HG03196 (cell line): ENCODE measurements at regions not wholly inside any gene's neighbourhood (a gene's known extent, or its start where the extent isn't known, plus 50 kb on each side); places are given as distances from the start of the nearest gene placed in this dataset.
A peak's percentile ranks its signal among the peaks of the same experiment; 100 is the strongest.
"Not testable (repeated sequence)": the region's sequence is repeated elsewhere in the genome, so short reads cannot be mapped to it uniquely, and the experiment has no call there.

ENCODE experiments used
- ATAC-seq: cut with Tn5 transposase; IDR thresholded peaks from one replicate; pipeline ENCODE4 v1.9.1; 2021; ENCODE audit not compliant: unreplicated experiment

- no peak for ATAC-seq
Measured at GRCh38 chrX:138014577-138014976, 448.6 kb downstream of the ZIC3 start.

GRCh38 chrX:138018145-138018799, 452.3 kb downstream of the ZIC3 start:
- no peak for ATAC-seq

DNA sequence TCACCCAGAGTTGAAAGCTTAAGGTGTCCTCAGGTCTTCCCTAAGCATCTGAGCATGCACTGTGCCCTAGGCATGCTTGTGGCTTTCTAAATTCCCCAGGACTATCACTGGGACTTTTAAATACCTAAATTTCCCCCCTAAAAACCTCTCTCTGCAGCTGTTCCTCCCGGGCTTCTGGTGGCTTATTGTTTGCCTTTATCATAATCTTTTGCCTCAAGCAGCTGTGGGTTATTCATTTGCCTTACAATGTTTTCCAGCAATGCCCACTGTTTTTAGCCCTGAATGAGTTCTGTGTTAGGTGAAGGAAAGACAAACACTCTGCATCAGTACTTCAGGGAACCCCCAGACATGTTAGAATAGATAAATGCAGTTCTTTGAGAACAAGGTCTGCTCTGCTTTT, 455.0 kb downstream of the ZIC3 start:
- no peak for ATAC-seq

DNA sequence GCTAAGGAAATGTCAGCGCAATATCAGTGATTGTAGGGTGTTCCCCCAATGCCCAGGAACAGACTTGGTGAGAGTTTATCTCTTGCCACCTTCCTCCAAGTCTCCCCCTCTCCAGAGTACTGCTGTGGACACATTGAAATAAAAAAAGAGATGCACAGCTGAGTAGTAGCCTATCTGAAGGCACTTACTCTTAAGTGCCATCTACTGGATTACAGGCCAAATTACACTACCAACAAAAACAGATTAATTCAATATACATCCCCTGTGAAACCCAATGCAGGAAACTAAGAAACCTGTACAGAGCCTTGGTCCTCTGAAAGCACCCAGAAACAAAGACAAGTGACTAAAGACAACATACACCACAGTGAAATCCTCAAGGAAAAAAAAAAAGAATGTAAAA, 460.3 kb downstream of the ZIC3 start:
- ATAC-seq = no peak

DNA sequence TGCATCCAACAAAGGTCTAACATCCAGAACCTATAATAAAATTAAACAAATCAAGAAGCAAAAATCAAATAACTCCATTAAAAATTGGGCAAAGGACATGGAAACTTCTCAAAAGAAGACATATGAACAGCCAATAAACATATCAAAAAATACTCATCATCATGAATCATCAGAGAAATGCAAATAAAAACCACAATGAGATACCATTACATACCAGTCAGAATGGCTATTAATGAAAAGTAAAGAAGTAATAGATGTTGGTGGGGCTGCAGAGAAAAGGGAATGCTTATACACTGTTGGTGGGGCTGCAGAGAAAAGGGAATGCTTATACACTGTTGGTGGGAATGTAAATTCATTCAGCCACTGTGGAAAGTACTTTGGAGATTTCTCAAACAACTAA, 465.8 kb downstream of the ZIC3 start:
- no peak for ATAC-seq

DNA sequence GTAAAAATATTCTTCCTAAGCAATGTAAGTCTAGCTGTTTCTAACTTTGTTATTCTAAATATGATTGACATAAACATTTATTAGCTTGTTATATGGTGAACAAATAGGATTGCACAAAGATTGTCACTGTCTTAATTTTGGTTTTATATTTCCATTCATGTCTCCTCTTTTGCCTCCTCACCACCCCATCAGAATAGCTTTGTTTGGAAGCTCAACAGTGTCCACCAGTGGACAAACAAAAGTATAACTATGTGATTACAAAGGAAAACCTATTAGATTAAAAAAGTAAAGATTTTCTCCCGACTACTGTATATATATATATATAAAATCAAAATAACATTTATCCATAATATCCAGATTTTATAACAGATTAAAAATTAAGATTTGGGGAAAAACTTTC, 468.2 kb downstream of the ZIC3 start:
- ATAC-seq = no peak

- no peak for ATAC-seq
Measured at GRCh38 chrX:138037548-138037947, 471.6 kb downstream of the ZIC3 start.

DNA sequence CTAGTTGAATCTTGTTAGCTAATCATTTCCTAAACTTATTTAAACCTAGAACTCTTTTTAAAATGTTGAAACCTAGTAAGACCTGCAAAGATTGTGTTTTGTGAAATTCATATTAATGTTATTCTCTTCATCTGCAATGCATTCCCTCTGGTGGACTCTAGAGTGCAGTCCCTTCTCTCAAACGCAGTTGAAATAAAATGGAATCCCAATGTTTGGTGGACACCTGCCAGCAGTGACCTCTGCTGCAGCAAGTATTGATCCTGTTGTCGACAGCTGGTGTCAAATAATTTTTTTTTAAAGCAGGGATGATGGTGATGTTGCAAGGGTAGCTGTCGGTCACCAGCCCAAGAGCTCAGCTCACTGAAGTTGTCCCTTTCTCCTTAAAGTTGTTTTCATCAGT, 492.0 kb downstream of the ZIC3 start:
- ATAC-seq = no peak

DNA sequence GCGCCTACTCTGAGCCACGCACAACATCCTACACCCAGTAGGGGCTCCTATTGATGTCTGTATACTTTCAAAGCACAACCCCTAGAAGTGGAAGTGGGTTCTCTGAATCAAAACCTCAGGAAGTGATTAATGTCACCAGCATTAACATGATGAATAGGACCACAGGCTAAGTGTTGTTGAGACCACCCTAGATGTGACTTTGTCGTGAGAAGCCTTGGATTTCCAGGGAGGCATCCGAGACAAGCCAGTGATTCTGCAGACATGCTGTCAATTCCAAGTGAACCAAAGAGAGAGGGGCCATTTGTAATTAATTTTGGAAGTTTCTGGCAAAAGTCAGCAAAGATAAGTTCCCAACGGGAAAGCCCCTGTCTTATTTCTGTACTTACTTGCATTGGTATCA, 493.0 kb downstream of the ZIC3 start:
- no peak for ATAC-seq

DNA sequence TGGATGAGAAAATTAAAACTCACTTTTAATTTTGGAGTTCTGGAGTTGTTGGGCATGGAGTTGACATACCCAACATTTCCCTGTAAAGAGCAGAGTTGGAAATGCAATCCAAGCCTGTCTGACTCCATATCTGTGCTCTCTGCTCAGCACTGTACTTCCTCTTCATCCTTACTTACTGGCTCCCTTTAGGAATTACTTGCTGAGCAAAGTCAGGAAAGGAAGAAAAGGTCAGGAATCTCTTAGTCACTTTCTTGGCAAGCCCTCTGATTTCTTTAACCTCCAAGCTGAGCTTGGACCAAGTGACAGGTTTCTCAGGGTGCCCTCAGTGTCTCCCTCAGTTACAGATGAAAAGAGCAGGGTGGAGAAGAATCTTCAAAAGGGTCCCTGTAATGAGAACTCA, 501.5 kb downstream of the ZIC3 start:
- ATAC-seq = no peak

GRCh38 chrX:138073626-138074025, 507.7 kb downstream of the ZIC3 start:
- no peak for ATAC-seq

- no peak for ATAC-seq
Measured at GRCh38 chrX:138082251-138082650, 516.3 kb downstream of the ZIC3 start.

DNA sequence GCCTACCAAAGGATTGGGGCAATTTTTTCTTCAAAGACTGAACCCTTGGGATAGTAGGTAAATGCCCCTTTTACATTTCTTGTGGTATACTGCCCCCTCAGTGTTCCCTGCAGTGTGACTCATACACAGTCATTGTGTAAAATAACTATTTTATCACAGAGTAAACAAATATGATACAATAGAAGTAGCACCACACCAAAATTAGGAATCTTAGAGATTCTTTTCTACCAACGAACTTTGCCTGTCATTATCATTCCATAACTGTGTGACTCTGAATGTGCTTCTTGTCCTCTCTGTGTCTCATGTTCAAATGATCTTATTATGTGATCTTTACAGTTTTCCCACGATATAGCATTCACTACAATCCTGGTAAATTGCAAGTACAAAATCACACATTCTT, 517.0 kb downstream of the ZIC3 start:
- no peak for ATAC-seq

DNA sequence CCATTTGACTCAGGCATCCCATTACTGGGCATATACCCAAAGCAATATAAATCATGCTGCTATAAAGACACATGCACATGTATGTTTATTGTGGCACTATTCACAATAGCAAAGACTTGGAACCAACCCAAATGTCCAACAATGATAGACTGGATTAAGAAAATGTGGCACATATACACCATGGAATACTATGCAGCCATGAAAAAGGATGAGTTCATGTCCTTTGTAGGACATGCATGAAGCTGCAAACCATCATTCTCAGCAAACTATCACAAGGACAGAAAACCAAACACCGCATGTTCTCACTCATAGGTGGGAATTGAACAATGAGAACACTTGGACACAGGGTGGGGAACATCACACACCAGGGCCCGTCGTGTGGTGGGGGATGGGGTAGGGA, 545.0 kb downstream of the ZIC3 start:
- not testable (repeated sequence) for ATAC-seq

- no peak for ATAC-seq
Measured at GRCh38 chrX:138127314-138127713, 561.4 kb downstream of the ZIC3 start.

DNA sequence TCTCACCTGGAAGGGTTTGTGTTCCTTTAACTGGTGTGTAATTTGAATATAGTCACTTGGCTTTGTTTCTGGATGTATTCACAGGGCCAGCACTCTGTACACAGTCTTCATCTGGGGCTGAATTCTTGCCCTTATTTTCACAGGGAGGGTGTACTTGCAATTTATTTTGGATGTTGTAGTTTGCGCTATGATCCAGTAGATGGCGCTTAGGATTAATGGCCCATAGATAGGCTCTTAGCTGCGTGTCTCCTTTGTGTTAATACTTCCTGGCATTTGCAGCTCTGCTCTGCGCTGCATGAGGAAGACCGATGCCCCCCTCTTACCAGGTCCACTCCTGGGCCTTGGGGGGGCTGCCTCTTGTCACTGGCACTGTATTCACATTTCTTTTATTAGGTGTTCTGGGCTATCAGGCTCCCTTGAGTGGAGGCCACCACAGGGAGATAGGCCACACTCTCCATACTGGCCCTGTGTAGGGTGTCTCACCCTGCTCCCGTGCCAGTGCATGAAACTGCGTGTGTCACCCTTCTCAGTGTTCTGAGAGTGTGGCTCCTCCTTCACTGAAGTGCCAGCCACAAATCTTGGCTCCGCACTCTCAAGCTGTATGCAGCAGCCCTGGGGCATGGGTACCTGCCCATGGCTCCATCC, 562.2 kb downstream of the ZIC3 start:
- ATAC-seq = peak; percentile 71

DNA sequence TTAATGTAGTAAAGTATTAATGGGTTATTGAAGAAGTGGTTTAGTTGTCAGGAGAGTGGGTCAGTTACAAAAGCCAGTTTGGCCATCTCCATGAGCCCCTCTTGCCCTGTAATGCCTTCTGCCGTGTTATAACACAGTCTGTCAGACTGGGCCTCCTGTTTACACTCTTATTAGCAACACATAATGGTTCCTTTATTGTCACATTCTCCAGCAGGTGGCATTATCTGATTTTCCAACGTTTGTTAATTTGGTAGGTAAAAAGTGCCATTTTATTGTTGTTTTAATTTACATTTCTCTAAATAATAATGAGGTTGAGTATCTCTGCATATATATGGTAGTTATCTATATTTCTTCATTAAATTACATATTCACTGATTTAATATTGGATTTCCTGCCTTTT, 560.8 kb downstream of the FGF13 start:
- no peak for ATAC-seq

- no peak for ATAC-seq
Measured at GRCh38 chrX:138157850-138158249, 553.7 kb downstream of the FGF13 start.

DNA sequence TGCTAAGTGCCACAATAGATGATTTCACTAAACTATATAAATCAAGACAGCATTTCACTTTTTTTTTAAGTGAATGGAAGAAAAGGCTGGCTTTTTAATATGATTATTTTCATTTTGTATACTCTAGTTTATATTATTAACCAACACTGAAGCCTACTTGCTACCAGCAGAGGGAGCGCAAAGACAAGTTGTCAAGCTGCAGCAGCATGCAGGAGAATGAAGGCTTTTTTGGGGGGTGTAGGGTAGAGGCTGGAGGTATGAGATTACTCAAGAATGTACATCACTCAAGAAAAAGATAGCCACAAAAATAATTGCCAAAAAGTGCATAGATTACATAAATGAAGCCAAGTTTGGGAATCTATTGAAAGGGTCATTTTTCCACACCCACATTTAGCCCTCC, 519.5 kb downstream of the FGF13 start:
- ATAC-seq = no peak

DNA sequence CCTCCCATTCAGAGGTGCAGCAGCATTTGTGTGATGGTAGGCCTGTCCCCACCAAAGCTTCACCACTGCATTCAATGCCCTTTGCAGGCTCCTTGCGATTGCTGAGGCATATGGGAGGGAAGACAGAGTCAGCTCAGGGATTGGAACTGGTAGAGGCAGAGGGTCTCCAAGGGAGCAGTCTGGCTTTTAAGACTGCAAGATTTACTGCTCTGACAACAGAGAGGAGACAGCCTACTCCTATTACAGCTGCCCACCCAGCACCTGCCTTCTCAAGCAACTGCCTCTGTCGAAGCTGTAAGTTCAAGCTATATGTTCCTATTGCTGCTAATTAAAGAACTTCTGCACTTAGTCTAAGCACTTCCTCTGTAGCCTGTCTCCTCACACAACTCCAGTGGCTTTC, 481.8 kb downstream of the FGF13 start:
- no peak for ATAC-seq

DNA sequence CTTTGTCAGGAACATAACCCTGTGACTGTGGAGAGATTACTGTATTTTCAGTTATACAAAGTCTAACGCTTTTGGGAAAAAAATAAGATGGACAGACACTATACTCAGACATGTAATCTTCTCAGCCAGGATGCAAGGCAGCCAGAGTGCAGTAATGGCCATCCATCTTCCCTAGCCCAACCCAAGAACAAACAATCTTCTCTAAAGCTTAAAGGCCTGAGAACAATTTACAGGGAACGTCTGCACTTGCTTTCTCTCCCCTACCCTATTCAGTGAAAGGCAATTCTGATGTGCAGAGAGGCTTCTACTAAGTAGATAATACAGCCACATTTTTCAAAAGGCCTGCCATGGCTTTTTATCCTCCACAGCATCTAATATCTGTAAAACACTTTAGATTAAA, 471.3 kb downstream of the FGF13 start:
- ATAC-seq = no peak

DNA sequence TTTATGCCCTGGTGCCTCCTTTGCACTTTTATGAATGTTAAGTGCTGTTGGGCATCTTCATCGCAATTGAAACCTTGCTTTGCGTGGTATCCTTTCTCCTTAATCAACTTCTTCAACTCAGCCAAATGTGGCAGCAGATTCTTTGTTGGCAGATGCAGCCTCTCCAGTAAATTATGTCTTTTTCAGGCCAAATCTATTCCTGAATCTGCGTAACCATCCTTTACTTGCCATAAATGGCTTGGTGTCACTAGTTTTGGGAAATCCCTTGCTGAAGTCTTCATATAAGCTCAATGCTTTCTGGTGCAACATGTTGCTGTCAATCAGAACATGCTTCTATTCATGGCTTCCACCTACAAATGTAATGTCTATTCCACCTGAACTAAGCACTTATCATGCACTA, 457.5 kb downstream of the FGF13 start:
- no peak for ATAC-seq

DNA sequence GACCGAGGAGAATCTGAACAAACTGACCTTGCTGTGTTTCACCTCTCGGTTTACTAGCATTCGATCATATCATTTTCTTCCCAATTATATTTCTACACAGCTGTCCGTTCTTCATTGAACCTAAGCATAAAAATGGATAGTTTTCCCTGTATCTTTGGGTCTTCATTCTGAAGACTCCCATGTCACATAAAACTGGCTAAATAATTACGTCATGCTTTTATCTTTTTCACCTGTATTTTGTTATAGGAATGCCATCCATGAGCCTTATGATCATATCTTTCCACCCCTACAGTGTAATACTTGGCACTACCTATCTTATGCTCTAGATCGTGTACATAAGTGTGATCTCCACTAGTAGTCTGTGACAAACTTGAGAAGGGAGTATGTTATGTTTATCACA, 456.1 kb downstream of the FGF13 start:
- ATAC-seq = no peak
